ENCODE measurements at regions not wholly inside any gene's neighbourhood (a gene's known extent, or its start where the extent isn't known, plus 50 kb on each side); places are given as distances from the start of the nearest gene placed in this dataset.

DNA sequence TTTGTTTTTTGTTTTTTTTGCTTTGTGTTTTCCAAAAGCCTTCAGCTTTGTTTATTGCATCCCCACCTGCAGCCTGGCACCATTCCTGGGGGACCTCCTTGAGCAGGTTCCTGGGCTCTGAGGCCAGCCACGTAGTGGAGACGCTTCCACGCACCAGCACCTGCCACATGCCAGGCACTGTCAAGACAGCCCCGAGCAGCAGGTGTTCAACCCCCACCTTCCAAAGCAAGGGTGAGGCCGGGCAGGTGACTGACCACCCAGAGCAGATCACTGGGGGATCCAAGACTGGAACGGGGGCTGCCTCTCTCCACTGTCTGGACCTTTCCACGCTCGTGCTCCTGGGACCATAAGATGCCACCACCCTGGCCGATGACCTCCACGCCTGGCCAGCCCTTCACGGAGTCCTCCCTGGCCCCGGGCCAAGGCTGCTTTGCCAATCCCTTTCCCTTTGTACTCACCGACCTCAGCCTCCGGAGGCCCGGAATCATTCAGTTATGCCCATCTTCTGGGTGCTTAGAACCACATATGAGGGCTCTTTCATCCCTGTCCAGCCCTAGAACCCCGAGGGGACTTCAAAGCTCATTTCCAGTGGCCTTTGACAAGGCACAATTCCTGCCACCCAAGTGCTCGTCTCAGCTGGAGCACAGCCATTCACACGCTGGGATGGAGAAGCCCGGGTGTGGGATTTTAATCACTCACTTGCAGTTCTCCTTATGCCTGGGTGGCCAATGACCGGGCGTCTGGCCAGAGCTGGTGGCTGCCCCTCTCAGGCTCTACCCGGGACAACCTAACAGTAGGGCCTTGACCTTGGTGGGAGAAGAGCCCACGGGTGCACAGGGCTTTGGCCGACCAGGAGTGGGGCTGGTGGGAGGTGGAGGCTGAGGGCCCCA, 330.8 kb downstream of the NPHP4 start:
- TF ChIP-seq, protein P1, sequence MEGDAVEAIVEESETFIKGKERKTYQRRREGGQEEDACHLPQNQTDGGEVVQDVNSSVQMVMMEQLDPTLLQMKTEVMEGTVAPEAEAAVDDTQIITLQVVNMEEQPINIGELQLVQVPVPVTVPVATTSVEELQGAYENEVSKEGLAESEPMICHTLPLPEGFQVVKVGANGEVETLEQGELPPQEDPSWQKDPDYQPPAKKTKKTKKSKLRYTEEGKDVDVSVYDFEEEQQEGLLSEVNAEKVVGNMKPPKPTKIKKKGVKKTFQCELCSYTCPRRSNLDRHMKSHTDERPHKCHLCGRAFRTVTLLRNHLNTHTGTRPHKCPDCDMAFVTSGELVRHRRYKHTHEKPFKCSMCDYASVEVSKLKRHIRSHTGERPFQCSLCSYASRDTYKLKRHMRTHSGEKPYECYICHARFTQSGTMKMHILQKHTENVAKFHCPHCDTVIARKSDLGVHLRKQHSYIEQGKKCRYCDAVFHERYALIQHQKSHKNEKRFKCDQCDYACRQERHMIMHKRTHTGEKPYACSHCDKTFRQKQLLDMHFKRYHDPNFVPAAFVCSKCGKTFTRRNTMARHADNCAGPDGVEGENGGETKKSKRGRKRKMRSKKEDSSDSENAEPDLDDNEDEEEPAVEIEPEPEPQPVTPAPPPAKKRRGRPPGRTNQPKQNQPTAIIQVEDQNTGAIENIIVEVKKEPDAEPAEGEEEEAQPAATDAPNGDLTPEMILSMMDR (IDR thresholded peaks at IDR 0.05): no peak
- no peak for TF ChIP-seq EZH2 (IDR thresholded peaks at IDR 0.05; ENCODE audit: borderline replicate concordance, insufficient read depth, low read depth, low read length, poor library complexity, severe bottlenecking)
